MM.1S (cell line): ENCODE measurements at regions not wholly inside any gene's neighbourhood (a gene's known extent, or its start where the extent isn't known, plus 50 kb on each side); places are given as distances from the start of the nearest gene placed in this dataset.

Experiments used
- DNase-seq: peaks from one replicate; pipeline ENCODE4 v3.0.0-alpha.2; 2015
- H2AFZ ChIP-seq: fragments of 300-600 bp; sonication (generic); 2 replicates; pipeline ENCODE4 v1.6.0; 2016; ENCODE audit warnings: antibody characterized with exemption, low read length
- H3F3A ChIP-seq: fragments of 300-600 bp; sonication (generic); 2 replicates; pipeline ENCODE4 v1.6.1; 2016; ENCODE audit warnings: mild to moderate bottlenecking, antibody characterized with exemption, low read length, moderate library complexity, mixed read lengths; ENCODE audit not compliant: insufficient read depth
- H3K27ac ChIP-seq: fragments of 300-600 bp; sonication (generic); 2 replicates; pipeline ENCODE4 v1.5.1; 2016; ENCODE audit warnings: mild to moderate bottlenecking, low read length
- H3K27me3 ChIP-seq: fragments of 300-600 bp; sonication (generic); replicated peaks from 2 replicates; pipeline ENCODE4 v1.6.0; 2016; ENCODE audit warnings: low read length; ENCODE audit not compliant: insufficient read depth
- H3K36me3 ChIP-seq: fragments of 300-600 bp; sonication (generic); replicated peaks from 2 replicates; pipeline ENCODE4 v1.6.1; 2016; ENCODE audit warnings: mild to moderate bottlenecking, low read length, mixed read lengths; ENCODE audit not compliant: insufficient read depth
- H3K4me1 ChIP-seq: fragments of 300-600 bp; sonication (generic); 2 replicates; pipeline ENCODE4 v1.6.1; 2016; ENCODE audit warnings: low read length, mixed read lengths
- H3K4me2 ChIP-seq: fragments of 300-600 bp; sonication (generic); 2 replicates; pipeline ENCODE4 v1.6.0; 2016; ENCODE audit warnings: low read depth, low read length
- H3K4me3 ChIP-seq: fragments of 300-600 bp; sonication (generic); 2 replicates; pipeline ENCODE4 v1.5.1; 2016; ENCODE audit warnings: low read length, mixed read lengths
- H3K79me2 ChIP-seq: fragments of 300-600 bp; sonication (generic); 2 replicates; pipeline ENCODE4 v1.6.1; 2016; ENCODE audit warnings: mixed run types, low read length, mixed read lengths
- H3K9ac ChIP-seq: fragments of 300-600 bp; sonication (generic); 2 replicates; pipeline ENCODE4 v1.6.1; 2016; ENCODE audit warnings: low read length, mixed read lengths
- H3K9me2 ChIP-seq: fragments of 300-600 bp; sonication (generic); replicated peaks from 2 replicates; pipeline ENCODE4 v1.6.1; 2016; ENCODE audit warnings: mild to moderate bottlenecking, low read length, mixed read lengths; ENCODE audit not compliant: insufficient read depth
- H3K9me3 ChIP-seq: fragments of 300-600 bp; sonication (generic); replicated peaks from 2 replicates; pipeline ENCODE4 v1.6.1; 2016; ENCODE audit warnings: mild to moderate bottlenecking, low read length, mixed read lengths; ENCODE audit not compliant: insufficient read depth
- H4K20me1 ChIP-seq: fragments of 300-600 bp; sonication (generic); 2 replicates; pipeline ENCODE4 v1.6.1; 2016; ENCODE audit warnings: mild to moderate bottlenecking, low read length, moderate library complexity, mixed read lengths; ENCODE audit not compliant: insufficient read depth
- EZH2 ChIP-seq: fragments of 300-600 bp; sonication (generic); optimal IDR thresholded peaks from 2 replicates; pipeline ENCODE3; 2017; ENCODE audit warnings: low read depth, mild to moderate bottlenecking, antibody characterized with exemption, low read length, mixed read lengths
- EZH2phosphoT487 ChIP-seq: fragments of 300-600 bp; sonication (generic); IDR thresholded peaks from 2 replicates; pipeline ENCODE4 v1.6.1; 2018; ENCODE audit warnings: antibody characterized with exemption, low read length
- TF ChIP-seq, protein P1 (sequence below): fragments of 300-600 bp; sonication (generic); IDR thresholded peaks from 2 replicates; pipeline ENCODE4 v1.5.1; 2016; ENCODE audit warnings: antibody characterized with exemption, low read length, mixed read lengths

GRCh38 chr2:102940684-102941083, 178.9 kb downstream of the TMEM182 start:
- Histone ChIP-seq H3K79me2 (no peaks in the 10 kb centered on the region), H2AFZ (no peak overlapping the region)

GRCh38 chr2:102942107-102942506, 180.3 kb downstream of the TMEM182 start:
- H3K9me3 ChIP-seq = no peaks in the 10 kb centered on the region
- no peak overlapping the region for H2AFZ ChIP-seq
- H3K27me3 ChIP-seq = no peaks in the 10 kb centered on the region
- no peak overlapping the region for H3K9ac ChIP-seq
- H3K9me2 ChIP-seq = no peaks in the 10 kb centered on the region
- no peak overlapping the region for H3K27ac ChIP-seq
- no peak overlapping the region for H3K4me3 ChIP-seq
- no peak for TF ChIP-seq EZH2phosphoT487
- TF ChIP-seq, protein P1, sequence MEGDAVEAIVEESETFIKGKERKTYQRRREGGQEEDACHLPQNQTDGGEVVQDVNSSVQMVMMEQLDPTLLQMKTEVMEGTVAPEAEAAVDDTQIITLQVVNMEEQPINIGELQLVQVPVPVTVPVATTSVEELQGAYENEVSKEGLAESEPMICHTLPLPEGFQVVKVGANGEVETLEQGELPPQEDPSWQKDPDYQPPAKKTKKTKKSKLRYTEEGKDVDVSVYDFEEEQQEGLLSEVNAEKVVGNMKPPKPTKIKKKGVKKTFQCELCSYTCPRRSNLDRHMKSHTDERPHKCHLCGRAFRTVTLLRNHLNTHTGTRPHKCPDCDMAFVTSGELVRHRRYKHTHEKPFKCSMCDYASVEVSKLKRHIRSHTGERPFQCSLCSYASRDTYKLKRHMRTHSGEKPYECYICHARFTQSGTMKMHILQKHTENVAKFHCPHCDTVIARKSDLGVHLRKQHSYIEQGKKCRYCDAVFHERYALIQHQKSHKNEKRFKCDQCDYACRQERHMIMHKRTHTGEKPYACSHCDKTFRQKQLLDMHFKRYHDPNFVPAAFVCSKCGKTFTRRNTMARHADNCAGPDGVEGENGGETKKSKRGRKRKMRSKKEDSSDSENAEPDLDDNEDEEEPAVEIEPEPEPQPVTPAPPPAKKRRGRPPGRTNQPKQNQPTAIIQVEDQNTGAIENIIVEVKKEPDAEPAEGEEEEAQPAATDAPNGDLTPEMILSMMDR = no peak
- TF ChIP-seq EZH2 = no peak
- H3K4me2 ChIP-seq = no peak overlapping the region
- DNase-seq = no peak
- no peaks in the 10 kb centered on the region for H3K4me1 ChIP-seq
- H3K79me2 ChIP-seq = no peaks in the 10 kb centered on the region
- H3K36me3 ChIP-seq = no peaks in the 10 kb centered on the region
- H4K20me1 ChIP-seq = no peaks in the 10 kb centered on the region
- H3F3A ChIP-seq = no peaks in the 10 kb centered on the region

More at GRCh38 chr2:102940684-102941083, 178.9 kb downstream of the TMEM182 start:
- Histone ChIP-seq H3K9me2 (no peaks in the 10 kb centered on the region), H3K9ac (no peak overlapping the region), H3K27ac (no peak overlapping the region), H3K4me1 (no peaks in the 10 kb centered on the region), H4K20me1 (no peaks in the 10 kb centered on the region), H3K27me3 (no peaks in the 10 kb centered on the region), H3F3A (no peaks in the 10 kb centered on the region), H3K36me3 (no peaks in the 10 kb centered on the region), H3K9me3 (no peaks in the 10 kb centered on the region), H3K4me2 (no peak overlapping the region), H3K4me3 (no peak overlapping the region)
- TF ChIP-seq EZH2phosphoT487 (no peak), EZH2 (no peak)
- TF ChIP-seq, protein P1 = no peak
- DNase-seq = no peak

DNA sequence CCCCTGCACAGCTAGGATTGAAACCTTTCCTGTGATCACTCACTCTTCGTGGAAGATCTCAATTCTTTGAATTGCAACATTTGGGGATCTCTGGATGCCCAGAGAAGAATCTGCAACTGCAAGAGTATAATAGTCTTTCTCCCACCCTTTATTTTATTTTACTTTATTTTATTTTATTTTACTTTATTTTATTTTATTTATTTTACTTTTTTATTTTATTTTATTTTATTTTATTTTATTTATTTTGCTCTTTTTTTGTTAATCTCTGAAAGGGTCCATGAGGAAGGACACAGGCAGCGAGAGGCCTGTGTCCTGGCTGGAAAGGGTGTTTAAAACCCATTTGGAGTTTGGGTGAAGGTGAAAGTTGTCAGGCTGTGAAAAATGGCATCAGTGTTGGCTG, 181.4 kb downstream of the TMEM182 start:
- no peak for DNase-seq
- H3F3A ChIP-seq = no peaks in the 10 kb centered on the region
- H3K4me2 ChIP-seq = no peak overlapping the region

More for the DNA sequence above, 181.4 kb downstream of the TMEM182 start:
- H3K9me2 ChIP-seq = no peaks in the 10 kb centered on the region
- no peak overlapping the region for H3K9ac ChIP-seq
- no peaks in the 10 kb centered on the region for H3K9me3 ChIP-seq
- no peaks in the 10 kb centered on the region for H3K36me3 ChIP-seq
- no peak overlapping the region for H3K27ac ChIP-seq
- no peaks in the 10 kb centered on the region for H3K79me2 ChIP-seq
- H2AFZ ChIP-seq = no peak overlapping the region
- TF ChIP-seq EZH2phosphoT487 = no peak
- TF ChIP-seq, protein P1 = no peak
- no peak for TF ChIP-seq EZH2
- H4K20me1 ChIP-seq = no peaks in the 10 kb centered on the region
- no peak overlapping the region for H3K4me3 ChIP-seq
- no peaks in the 10 kb centered on the region for H3K4me1 ChIP-seq
- no peaks in the 10 kb centered on the region for H3K27me3 ChIP-seq
